H9 (cell line): ENCODE measurements at regions not wholly inside any gene's neighbourhood (a gene's known extent, or its start where the extent isn't known, plus 50 kb on each side); places are given as distances from the start of the nearest gene placed in this dataset.

Experiments
- DNase-seq: peaks from one replicate; pipeline ENCODE4 v3.0.0-alpha.2; 2017
- H2AFZ ChIP-seq: one replicate; pipeline ENCODE4 v1.6.1; 2013; ENCODE audit warnings: mild to moderate bottlenecking, low read length, control low read depth, moderate library complexity
- H2AK5ac ChIP-seq: 2 replicates; pipeline ENCODE4 v1.6.1; 2013; ENCODE audit warnings: low read length, control low read depth, mixed read lengths; ENCODE audit not compliant: insufficient read length
- H2BK120ac ChIP-seq: one replicate; pipeline ENCODE4 v1.6.1; 2013; ENCODE audit warnings: low read depth, mild to moderate bottlenecking, low read length, control low read depth, inconsistent platforms; ENCODE audit not compliant: poor library complexity, severe bottlenecking
- H2BK12ac ChIP-seq: 2 replicates; pipeline ENCODE4 v1.6.1; 2013; ENCODE audit warnings: low read length, control low read depth, mixed read lengths, low read depth; ENCODE audit not compliant: insufficient read length
- H2BK15ac ChIP-seq: 2 replicates; pipeline ENCODE4 v1.6.1; 2013; ENCODE audit warnings: low read depth, low read length, control low read depth
- H2BK20ac ChIP-seq: one replicate; pipeline ENCODE4 v1.6.1; 2013; ENCODE audit warnings: low read depth, mild to moderate bottlenecking, low read length, control low read depth, inconsistent platforms; ENCODE audit not compliant: poor library complexity, severe bottlenecking
- H2BK5ac ChIP-seq: 2 replicates; pipeline ENCODE4 v1.6.1; 2013; ENCODE audit warnings: low read length, control low read depth, mixed read lengths; ENCODE audit not compliant: insufficient read length
- H3K14ac ChIP-seq: 2 replicates; pipeline ENCODE4 v1.6.1; 2013; ENCODE audit warnings: low read length, control low read depth; ENCODE audit not compliant: insufficient read depth
- H3K18ac ChIP-seq: 2 replicates; pipeline ENCODE4 v1.6.1; 2013; ENCODE audit warnings: low read depth, mild to moderate bottlenecking, mixed read lengths, low read length, control low read depth; ENCODE audit not compliant: insufficient read length
- H3K23ac ChIP-seq: 2 replicates; pipeline ENCODE4 v1.6.1; 2013; ENCODE audit warnings: low read length, control low read depth, mixed read lengths, low read depth; ENCODE audit not compliant: insufficient read length
- H3K23me2 ChIP-seq: 2 replicates; pipeline ENCODE4 v1.6.1; 2013; ENCODE audit warnings: low read depth, mild to moderate bottlenecking, mixed read lengths, low read length, control low read depth; ENCODE audit not compliant: insufficient read length, poor library complexity, severe bottlenecking
- H3K27ac ChIP-seq: 2 replicates; pipeline ENCODE4 v1.5.1; 2013; ENCODE audit warnings: low read length, control low read depth, mixed read lengths, low read depth; ENCODE audit not compliant: insufficient read length
- H3K27me3 ChIP-seq: 2 replicates; pipeline ENCODE4 v1.6.1; 2013; ENCODE audit warnings: low read length, control low read depth, inconsistent platforms; ENCODE audit not compliant: insufficient read depth
- H3K4ac ChIP-seq: 2 replicates; pipeline ENCODE4 v1.6.1; 2013; ENCODE audit warnings: low read depth, mild to moderate bottlenecking, control low read depth, inconsistent platforms, low read length, moderate library complexity
- H3K4me1 ChIP-seq: 2 replicates; pipeline ENCODE4 v1.6.1; 2013; ENCODE audit warnings: low read length, control low read depth, inconsistent platforms; ENCODE audit not compliant: insufficient read depth
- H3K4me2 ChIP-seq: 2 replicates; pipeline ENCODE4 v1.6.1; 2013; ENCODE audit warnings: low read length, control low read depth, mixed read lengths; ENCODE audit not compliant: insufficient read length, insufficient read depth
- H3K56ac ChIP-seq: 2 replicates; pipeline ENCODE4 v1.6.1; 2013; ENCODE audit warnings: low read depth, mild to moderate bottlenecking, mixed read lengths, low read length, control low read depth; ENCODE audit not compliant: insufficient read length
- H3K79me1 ChIP-seq: 2 replicates; pipeline ENCODE4 v1.6.1; 2013; ENCODE audit warnings: low read depth, mild to moderate bottlenecking, moderate library complexity, low read length, control low read depth, inconsistent platforms; ENCODE audit not compliant: insufficient read depth, poor library complexity, severe bottlenecking
- H3K79me2 ChIP-seq: 2 replicates; pipeline ENCODE4 v1.6.1; 2013; ENCODE audit warnings: low read length, control low read depth, inconsistent platforms; ENCODE audit not compliant: insufficient read depth
- H3K9ac ChIP-seq: 2 replicates; pipeline ENCODE4 v1.6.1; 2013; ENCODE audit warnings: low read length, control low read depth, mixed read lengths; ENCODE audit not compliant: insufficient read length; ENCODE audit errors: extremely low read depth
- H3K9me3 ChIP-seq: one replicate; pipeline ENCODE4 v1.6.1; 2013; ENCODE audit warnings: low read depth, low read length, inconsistent platforms; ENCODE audit not compliant: control insufficient read depth
- H3T11ph ChIP-seq: one replicate; pipeline ENCODE4 v1.6.1; 2013; ENCODE audit warnings: mild to moderate bottlenecking, low read length, control low read depth, inconsistent platforms
- H4K20me1 ChIP-seq: one replicate; pipeline ENCODE4 v1.6.1; 2013; ENCODE audit not compliant: control insufficient read depth, insufficient read length, insufficient read depth
- H4K5ac ChIP-seq: 2 replicates; pipeline ENCODE4 v1.6.1; 2013; ENCODE audit warnings: low read depth, mild to moderate bottlenecking, mixed read lengths, low read length, control low read depth; ENCODE audit not compliant: insufficient read length
- H4K8ac ChIP-seq: replicated peaks from 2 replicates; pipeline ENCODE4 v1.6.1; 2013; ENCODE audit warnings: low read length, control low read depth, mixed read lengths, low read depth; ENCODE audit not compliant: insufficient read length
- H4K91ac ChIP-seq: 2 replicates; pipeline ENCODE4 v1.6.1; 2013; ENCODE audit warnings: low read depth, mild to moderate bottlenecking, moderate library complexity, mixed read lengths, low read length, control low read depth; ENCODE audit not compliant: insufficient read length
- H3K27ac Mint-ChIP-seq, 3 experiments: 2 replicates in 2 of 3; 3 replicates in 1 of 3; pipeline ENCODE4 v1.8.0; 2020 to 2021; ENCODE audit warnings: mixed read lengths in 3 of 3, mild to moderate bottlenecking in 1 of 3, moderate library complexity in 1 of 3
- H3K27me3 Mint-ChIP-seq: 2 replicates; pipeline ENCODE4 v1.8.0; 2021; ENCODE audit warnings: low read depth, mild to moderate bottlenecking, moderate library complexity, mixed read lengths
- H3K36me3 Mint-ChIP-seq, 3 experiments: 2 replicates in 2 of 3; 3 replicates in 1 of 3; pipeline ENCODE4 v1.8.0; 2020 to 2021; ENCODE audit warnings: low read depth in 3 of 3, mixed read lengths in 3 of 3; ENCODE audit not compliant: insufficient read depth in 1 of 3
- H3K4me1 Mint-ChIP-seq, 2 experiments: 2 replicates each; pipeline ENCODE4 v1.8.0; 2020; ENCODE audit warnings: mixed read lengths in 2 of 2
- H3K4me3 Mint-ChIP-seq, 2 experiments: 2 replicates in 1 of 2; 3 replicates in 1 of 2; pipeline ENCODE4 v1.8.0; 2020 to 2021; ENCODE audit warnings: mild to moderate bottlenecking in 2 of 2, mixed read lengths in 2 of 2, moderate library complexity in 1 of 2
- H3K9me3 Mint-ChIP-seq, 2 experiments: 2 replicates in 1 of 2; 3 replicates in 1 of 2; pipeline ENCODE4 v1.8.0; 2020; ENCODE audit warnings: mild to moderate bottlenecking in 2 of 2, mixed read lengths in 2 of 2, moderate library complexity in 1 of 2
- CTCF ChIP-seq: fragments of 200-600 bp; sonication (generic); conservative IDR thresholded peaks from 3 replicates; pipeline ENCODE4 v1.8.0; 2021; ENCODE audit warnings: antibody characterized with exemption, mild to moderate bottlenecking
- WGBS: extraction: QIAGEN DNeasy Blood & Tissue Kit; methylation state at CpG from one replicate; pipeline ENCODE4 v1.1.7; 2013; ENCODE audit warnings: missing lambda C conversion rate, low lambda C conversion rate, mixed read lengths; ENCODE audit not compliant: insufficient read length; ENCODE audit errors: extremely low coverage; 5-methylcytosine and 5-hydroxymethylcytosine counted together

- Histone ChIP-seq H3K56ac (no peak overlapping the region), H3K79me1 (no peaks in the 10 kb centered on the region), H3K4me2 (no peak overlapping the region), H2BK12ac (no peak overlapping the region), H3K79me2 (no peaks in the 10 kb centered on the region), H2BK20ac (no peak overlapping the region), H2BK15ac (no peak overlapping the region), H3K9me3 (no peaks in the 10 kb centered on the region), H2AK5ac (no peak overlapping the region), H3K27ac (no peak overlapping the region), H2AFZ (no peak overlapping the region), H4K20me1 (no peaks in the 10 kb centered on the region), H3K4me1 (peaks cover 2% of the 10 kb centered on the region; the same call in 1 of the 2 replicates), H2BK120ac (no peak overlapping the region), H3K23me2 (no peaks in the 10 kb centered on the region), H3K9ac (no peak overlapping the region), H3K27me3 (no peaks in the 10 kb centered on the region), H4K8ac (no peak overlapping the region), H4K5ac (no peak overlapping the region), H3K14ac (no peak overlapping the region), H4K91ac (no peak overlapping the region), H3K4ac (no peak overlapping the region), H3K23ac (no peak overlapping the region), H3T11ph (no peak overlapping the region), H3K18ac (no peak overlapping the region), H2BK5ac (no peak overlapping the region)
- WGBS = no CpG with 5 or more reads among the region's 3 CpGs
- H3K27me3 Mint-ChIP-seq = no peaks in the 10 kb centered on the region; the same call in 1 of the 2 replicates
- H3K4me1 Mint-ChIP-seq = peaks cover 5 to 14% of the 10 kb centered on the region in 2 experiments
- TF ChIP-seq CTCF = no peak
- no peak overlapping the region for H3K27ac Mint-ChIP-seq
- peaks cover 0 to 2% of the 10 kb centered on the region in 2 experiments; a peak in 3 of 5 replicates for H3K9me3 Mint-ChIP-seq
- H3K36me3 Mint-ChIP-seq = peaks cover 0 to 3% (median 0%) of the 10 kb centered on the region in 3 experiments; a peak in 1 of 7 replicates
- DNase-seq = no peak
- no peak overlapping the region for H3K4me3 Mint-ChIP-seq
Measured at GRCh38 chr7:67590649-67591048, 594.0 kb downstream of the TYW1 start.
